GM06990 (cell line): ENCODE measurements at regions not wholly inside any gene's neighbourhood (a gene's known extent, or its start where the extent isn't known, plus 50 kb on each side); places are given as distances from the start of the nearest gene placed in this dataset.
"Not testable (repeated sequence)": the region's sequence is repeated elsewhere in the genome, so short reads cannot be mapped to it uniquely, and the experiment has no call there.

ENCODE experiments used
- DNase-seq: peaks from one replicate; pipeline ENCODE4 v3.0.0-alpha.2; 2011; ENCODE audit not compliant: insufficient read length; ENCODE audit errors: extremely low read depth
- H3K27me3 ChIP-seq: replicated peaks from 2 replicates; pipeline ENCODE4 v1.6.0; 2011; ENCODE audit warnings: low read length; ENCODE audit not compliant: control insufficient read depth, insufficient read depth
- H3K36me3 ChIP-seq: 2 replicates; pipeline ENCODE4 v1.5.1; 2011; ENCODE audit warnings: low read length; ENCODE audit not compliant: control insufficient read depth, insufficient read depth
- H3K4me3 ChIP-seq: replicated peaks from 2 replicates; pipeline ENCODE4 v1.5.1; 2011; ENCODE audit warnings: low read depth, mild to moderate bottlenecking, control low read depth, low read length
- CTCF ChIP-seq: IDR thresholded peaks from 2 replicates; pipeline ENCODE4 v1.5.1; 2011; ENCODE audit warnings: low read length, control low read depth, mild to moderate bottlenecking, inconsistent platforms; ENCODE audit not compliant: insufficient read depth, poor library complexity, severe bottlenecking

GRCh38 chr2:153287109-153287801 lies 191.3 kb downstream of the RPRM start:
- H3K4me3 ChIP-seq: no peak overlapping the region
- no peak for DNase-seq
- H3K36me3 ChIP-seq: no peaks in the 10 kb centered on the region
- H3K27me3 ChIP-seq: no peaks in the 10 kb centered on the region
- TF ChIP-seq CTCF: peak; percentile 68

GRCh38 chr2:153268941-153269461 lies 209.6 kb downstream of the RPRM start:
- H3K4me3 ChIP-seq: no peak overlapping the region

GRCh38 chr2:153256876-153257275 lies 221.7 kb downstream of the RPRM start:
- not testable (repeated sequence) for H3K4me3 ChIP-seq, H3K27me3 ChIP-seq, H3K36me3 ChIP-seq, DNase-seq

More at GRCh38 chr2:153268941-153269461, 209.6 kb downstream of the RPRM start:
- no peak for DNase-seq
- TF ChIP-seq CTCF: no peak
- H3K27me3 ChIP-seq: no peaks in the 10 kb centered on the region
- no peaks in the 10 kb centered on the region for H3K36me3 ChIP-seq

GRCh38 chr2:153246636-153247035 lies 231.9 kb downstream of the RPRM start:
- DNase-seq, H3K36me3 ChIP-seq, H3K27me3 ChIP-seq, H3K4me3 ChIP-seq: not testable (repeated sequence)

GRCh38 chr2:153235516-153235915 lies 243.0 kb downstream of the RPRM start:
- DNase-seq: peak; percentile 10
- H3K4me3 ChIP-seq: no peak overlapping the region
- H3K36me3 ChIP-seq: no peaks in the 10 kb centered on the region
- no peak for TF ChIP-seq CTCF
- H3K27me3 ChIP-seq: no peaks in the 10 kb centered on the region

- Histone ChIP-seq H3K36me3 (no peaks in the 10 kb centered on the region), H3K4me3 (no peak overlapping the region), H3K27me3 (no peaks in the 10 kb centered on the region)
- no peak for TF ChIP-seq CTCF
- no peak for DNase-seq
These were observed 246.1 kb downstream of the RPRM start for GRCh38 chr2:153232464-153232863.

GRCh38 chr2:153230977-153231376 lies 247.6 kb downstream of the RPRM start:
- H3K4me3 ChIP-seq: no peak overlapping the region
- TF ChIP-seq CTCF: no peak
- no peaks in the 10 kb centered on the region for H3K27me3 ChIP-seq
- DNase-seq: no peak
- no peaks in the 10 kb centered on the region for H3K36me3 ChIP-seq
